ENCODE measurements at regions not wholly inside any gene's neighbourhood (a gene's known extent, or its start where the extent isn't known, plus 50 kb on each side); places are given as distances from the start of the nearest gene placed in this dataset.

DNA sequence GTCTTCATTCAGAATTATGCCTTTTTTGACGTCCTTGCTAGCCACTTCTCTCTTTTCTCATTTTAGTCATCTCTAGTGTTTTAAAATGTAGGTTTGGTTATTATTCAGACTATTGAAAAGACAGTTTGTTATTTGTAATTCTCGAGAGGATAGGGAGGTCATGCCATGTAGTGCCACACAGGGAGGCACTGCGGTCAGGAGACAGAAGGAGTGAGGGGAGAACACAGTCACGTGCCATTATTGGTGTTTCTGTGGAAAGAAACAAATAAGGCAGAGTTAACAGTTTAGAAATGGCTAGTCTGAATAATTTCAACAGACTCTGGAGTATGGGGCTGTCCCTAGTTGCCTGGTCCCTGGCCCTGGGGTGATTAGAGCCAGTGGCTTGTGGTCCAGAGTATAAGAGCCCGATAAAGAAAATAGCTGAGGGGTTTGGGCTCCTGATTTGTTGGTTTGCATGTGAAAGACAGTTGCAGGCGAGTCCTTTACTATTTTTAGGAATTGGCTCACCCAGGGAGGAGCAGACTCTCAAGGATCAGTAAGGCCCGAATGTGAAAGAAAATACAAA lies 278.1 kb upstream of the SEL1L start:
- Histone ChIP-seq H3K27me3 (ENCODE audit: insufficient read depth, low read depth) (no peaks in the 10 kb centered on the region), H3K4me3 (IDR thresholded peaks at IDR 0.05; ENCODE audit: insufficient read depth, low read depth, low read length) (no peak overlapping the region), H4K20me1 (ENCODE audit: insufficient read depth) (no peaks in the 10 kb centered on the region), H3K4me1 (ENCODE audit: low read depth, poor library complexity, severe bottlenecking) (no peaks in the 10 kb centered on the region), H3K9ac (no peak overlapping the region), H2AFZ (ENCODE audit: low read depth) (no peak overlapping the region), H3K79me2 (ENCODE audit: insufficient read depth, low read depth) (no peaks in the 10 kb centered on the region), H3K27ac (no peak overlapping the region), H3K4me2 (no peak overlapping the region), H3K36me3 (ENCODE audit: insufficient read depth) (no peaks in the 10 kb centered on the region)
- no peak for TF ChIP-seq CTCF (conservative IDR thresholded peaks at IDR 0.05; ENCODE audit: low read depth, low read length)

DNA sequence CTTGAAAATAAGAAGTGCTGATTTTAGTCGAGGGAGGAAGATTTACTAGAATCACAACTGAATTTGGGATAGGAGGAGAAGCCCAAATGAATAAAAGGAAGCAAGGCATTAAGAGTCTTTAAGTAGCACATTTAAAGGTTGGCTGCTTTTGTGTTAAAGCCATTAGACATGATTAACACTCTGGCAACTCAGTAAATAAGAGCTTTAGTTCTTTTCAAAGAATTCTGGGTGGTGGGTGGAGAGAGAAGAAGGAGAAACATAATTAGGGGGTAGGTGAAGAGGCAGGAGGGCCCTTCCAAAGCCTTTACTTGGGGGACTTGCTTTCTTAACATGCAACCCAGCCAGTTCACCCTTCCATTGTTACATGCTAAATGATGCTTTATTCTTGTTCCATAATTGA lies 284.6 kb upstream of the SEL1L start:
- Histone ChIP-seq H3K27me3 (ENCODE audit: insufficient read depth, low read depth) (no peaks in the 10 kb centered on the region), H3K4me1 (ENCODE audit: low read depth, poor library complexity, severe bottlenecking) (no peaks in the 10 kb centered on the region), H3K4me3 (IDR thresholded peaks at IDR 0.05; ENCODE audit: insufficient read depth, low read depth, low read length) (no peak overlapping the region), H3K27ac (no peak overlapping the region), H4K20me1 (ENCODE audit: insufficient read depth) (no peaks in the 10 kb centered on the region), H3K36me3 (ENCODE audit: insufficient read depth) (no peaks in the 10 kb centered on the region), H3K9ac (no peak overlapping the region), H2AFZ (ENCODE audit: low read depth) (no peak overlapping the region), H3K4me2 (no peak overlapping the region), H3K79me2 (ENCODE audit: insufficient read depth, low read depth) (no peaks in the 10 kb centered on the region)
- TF ChIP-seq CTCF (conservative IDR thresholded peaks at IDR 0.05; ENCODE audit: low read depth, low read length) = no peak

GRCh38 chr14:81819344-81819743 lies 285.7 kb upstream of the SEL1L start:
- Histone ChIP-seq H3K4me3 (IDR thresholded peaks at IDR 0.05; ENCODE audit: insufficient read depth, low read depth, low read length) (no peak overlapping the region), H3K4me1 (ENCODE audit: low read depth, poor library complexity, severe bottlenecking) (no peaks in the 10 kb centered on the region), H3K4me2 (no peak overlapping the region), H2AFZ (ENCODE audit: low read depth) (no peak overlapping the region), H4K20me1 (ENCODE audit: insufficient read depth) (no peaks in the 10 kb centered on the region), H3K27ac (no peak overlapping the region), H3K9ac (no peak overlapping the region), H3K79me2 (ENCODE audit: insufficient read depth, low read depth) (no peaks in the 10 kb centered on the region), H3K27me3 (ENCODE audit: insufficient read depth, low read depth) (no peaks in the 10 kb centered on the region), H3K36me3 (ENCODE audit: insufficient read depth) (no peaks in the 10 kb centered on the region)
- no peak for TF ChIP-seq CTCF (conservative IDR thresholded peaks at IDR 0.05; ENCODE audit: low read depth, low read length)

DNA sequence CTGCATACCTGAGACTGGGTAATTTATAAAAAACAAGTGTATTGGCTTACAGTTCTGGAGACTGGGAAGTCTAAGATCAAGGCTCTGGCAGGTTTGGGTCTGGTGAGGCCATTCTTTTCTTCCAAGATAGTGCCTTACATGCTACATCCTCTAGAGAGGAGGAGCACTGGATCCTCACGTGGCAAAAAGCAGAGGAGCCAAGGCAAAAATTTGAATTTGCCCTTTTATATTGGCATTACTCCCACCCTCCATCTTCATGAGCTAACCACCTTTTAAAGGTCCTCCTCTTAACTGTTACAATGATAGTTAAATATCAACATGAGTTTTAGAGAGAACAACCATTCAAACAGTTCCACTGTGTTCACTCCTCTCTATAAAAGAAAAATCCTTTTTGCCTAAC lies 286.3 kb upstream of the SEL1L start:
- Histone ChIP-seq H3K4me2 (no peak overlapping the region), H4K20me1 (ENCODE audit: insufficient read depth) (no peaks in the 10 kb centered on the region), H3K79me2 (ENCODE audit: insufficient read depth, low read depth) (no peaks in the 10 kb centered on the region), H3K4me3 (IDR thresholded peaks at IDR 0.05; ENCODE audit: insufficient read depth, low read depth, low read length) (no peak overlapping the region), H3K27ac (no peak overlapping the region), H2AFZ (ENCODE audit: low read depth) (no peak overlapping the region), H3K36me3 (ENCODE audit: insufficient read depth) (no peaks in the 10 kb centered on the region), H3K27me3 (ENCODE audit: insufficient read depth, low read depth) (no peaks in the 10 kb centered on the region), H3K9ac (no peak overlapping the region), H3K4me1 (ENCODE audit: low read depth, poor library complexity, severe bottlenecking) (no peaks in the 10 kb centered on the region)
- TF ChIP-seq CTCF (conservative IDR thresholded peaks at IDR 0.05; ENCODE audit: low read depth, low read length) = no peak
